Lung (tissue), 11 donors: ENCODE measurements at regions not wholly inside any gene's neighbourhood (a gene's known extent, or its start where the extent isn't known, plus 50 kb on each side); places are given as distances from the start of the nearest gene placed in this dataset.

ENCODE experiments used
- ATAC-seq: fragments of 200-7000 bp; cut with Tn5 transposase; one replicate; pipeline ENCODE4 v1.9.1; 2020; ENCODE audit warnings: moderate number of reproducible peaks; ENCODE audit not compliant: insufficient read depth, low FRiP score
- DNase-seq, 3 donors: peaks; one replicate each; pipeline ENCODE4 v3.0.0-alpha.2; 2013 to 2017
- H3K27ac ChIP-seq, 2 donors: one replicate each; pipeline ENCODE4 v1.5.1; 2013; ENCODE audit warnings: mild to moderate bottlenecking in 2 of 2, moderate library complexity in 2 of 2, control low read depth in 1 of 2, inconsistent platforms in 1 of 2, low read depth in 1 of 2, low read length in 1 of 2
- H3K27me3 ChIP-seq, 3 donors: one replicate each; pipeline ENCODE4 v1.5.1; 2013; ENCODE audit warnings: low read length in 2 of 3; ENCODE audit not compliant: control insufficient read depth in 3 of 3, insufficient read depth in 3 of 3
- H3K36me3 ChIP-seq, 4 donors: one replicate each; pipeline ENCODE4 v1.5.1; 2013; ENCODE audit warnings: low read length in 4 of 4, mild to moderate bottlenecking in 1 of 4, moderate library complexity in 1 of 4; ENCODE audit not compliant: control insufficient read depth in 4 of 4, insufficient read depth in 4 of 4
- H3K4me1 ChIP-seq, 5 donors: one replicate each; pipeline ENCODE4 v1.5.1; 2013; ENCODE audit warnings: low read length in 5 of 5, mild to moderate bottlenecking in 2 of 5, moderate library complexity in 1 of 5; ENCODE audit not compliant: control insufficient read depth in 5 of 5, insufficient read depth in 5 of 5
- H3K4me3 ChIP-seq: one replicate; pipeline ENCODE4 v1.5.1; 2013; ENCODE audit warnings: mild to moderate bottlenecking, control low read depth, moderate library complexity
- H3K9ac ChIP-seq, 2 donors: one replicate each; pipeline ENCODE4 v1.5.1; 2013; ENCODE audit warnings: low read length in 2 of 2, control low read depth in 1 of 2; ENCODE audit not compliant: insufficient read depth in 1 of 2
- H3K9me3 ChIP-seq, 4 donors: one replicate each; pipeline ENCODE4 v1.5.1; 2013; ENCODE audit warnings: low read length in 3 of 4, mild to moderate bottlenecking in 1 of 4, moderate library complexity in 1 of 4; ENCODE audit not compliant: control insufficient read depth in 4 of 4, insufficient read depth in 3 of 4
- CTCF ChIP-seq: IDR thresholded peaks from 2 replicates; pipeline ENCODE4 v1.5.1; 2012; ENCODE audit warnings: mild to moderate bottlenecking; ENCODE audit errors: control extremely low read depth, extremely low read depth
- WGBS, 2 donors: extraction: QIAGEN DNeasy Blood & Tissue Kit; methylation state at CpG; one replicate each; pipeline ENCODE4 v1.1.7; 2013; 5-methylcytosine and 5-hydroxymethylcytosine counted together
- donor health status: control.
- donor health status: control.
- donor health status: Bipolar disorder and iron deficiency.
- donor health status: healthy.
- donor health status: DM: yes; HTN: yes; CAD: no.

DNA sequence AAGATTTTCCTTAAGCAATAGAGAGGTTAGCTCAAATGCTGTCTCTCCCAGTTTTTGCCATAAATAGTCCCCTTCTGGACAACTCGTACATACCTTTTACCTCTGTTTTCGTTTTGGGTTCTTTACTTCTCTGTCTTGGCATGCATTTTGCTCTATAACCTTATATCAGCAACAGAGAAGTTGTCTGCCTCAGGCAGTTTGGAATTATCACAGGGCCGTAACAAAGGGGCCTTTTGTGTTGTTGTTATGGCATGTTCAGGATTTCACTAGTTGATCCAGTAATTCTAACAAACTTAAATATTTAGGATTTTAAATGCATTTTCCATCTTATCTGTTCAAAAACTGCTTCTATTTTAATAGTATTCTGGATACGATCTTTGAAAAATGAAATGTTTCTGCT is 259.8 kb downstream of the CD109 start:
- ATAC-seq (no peak), DNase-seq (no peak)
- Histone ChIP-seq H3K36me3 (no peaks in the 10 kb centered on the region), H3K4me1 (no peaks in the 10 kb centered on the region), H3K27ac (no peak overlapping the region), H3K9ac (no peak overlapping the region), H3K9me3 (no peaks in the 10 kb centered on the region), H3K27me3 (no peaks in the 10 kb centered on the region), H3K4me3 (no peak overlapping the region)
- TF ChIP-seq CTCF = no peak
- 73 to 89% methylated on average over 4 of the region's 4 CpGs for WGBS, 2 donors

DNA sequence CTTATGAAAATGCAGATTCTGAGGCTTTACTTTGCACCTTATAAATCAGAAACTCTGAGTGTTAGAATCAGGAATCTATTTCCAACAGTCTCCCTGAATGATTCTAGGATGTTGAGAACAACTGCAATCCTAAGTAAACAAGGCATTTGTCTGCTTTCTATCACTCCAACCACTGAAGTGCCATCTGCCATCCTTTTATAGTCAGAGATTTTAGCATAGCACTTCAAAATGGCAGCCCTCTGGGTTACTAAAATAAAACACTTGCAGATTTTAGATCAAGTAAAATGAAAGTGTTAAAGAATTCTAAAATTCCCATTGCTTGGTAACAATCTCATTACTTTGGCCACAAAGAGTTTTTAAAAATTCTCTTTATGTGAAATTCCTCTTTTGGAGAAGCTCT is 258.9 kb downstream of the CD109 start:
- H3K36me3 ChIP-seq = no peaks in the 10 kb centered on the region
- no peaks in the 10 kb centered on the region for H3K9me3 ChIP-seq
- ATAC-seq = no peak
- no peak for DNase-seq
- H3K27ac ChIP-seq = no peak overlapping the region
- H3K4me1 ChIP-seq = no peaks in the 10 kb centered on the region
- no peak for TF ChIP-seq CTCF
- H3K9ac ChIP-seq = no peak overlapping the region
- H3K4me3 ChIP-seq = no peak overlapping the region
- H3K27me3 ChIP-seq = no peaks in the 10 kb centered on the region

DNA sequence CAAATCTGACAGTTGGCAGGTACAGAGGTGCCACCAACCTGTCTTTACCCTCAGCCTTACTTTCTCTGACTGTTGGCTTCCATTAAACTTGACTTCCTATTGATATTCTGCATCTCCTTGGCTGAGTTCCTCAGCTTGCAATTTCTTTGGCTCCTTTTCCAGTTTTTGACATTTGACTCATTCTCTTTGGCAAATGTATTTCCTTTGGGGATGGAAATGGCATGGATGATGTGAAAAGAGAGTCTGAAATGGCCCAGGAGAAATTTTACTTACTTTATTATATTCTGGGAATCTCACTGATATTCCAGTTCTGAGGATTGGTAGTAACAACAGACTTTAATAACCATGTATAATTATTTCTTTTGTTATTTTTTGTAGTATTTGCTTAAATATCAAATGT is 255.2 kb downstream of the CD109 start:
- ATAC-seq = no peak

More for the DNA sequence above, 255.2 kb downstream of the CD109 start:
- peaks cover 0 to 6% (median 2%) of the 10 kb centered on the region in 4 donors for H3K9me3 ChIP-seq
- TF ChIP-seq CTCF = no peak
- H3K27ac ChIP-seq = no peak overlapping the region
- no peak overlapping the region for H3K9ac ChIP-seq
- no peaks in the 10 kb centered on the region for H3K27me3 ChIP-seq
- no peak overlapping the region for H3K4me3 ChIP-seq
- H3K4me1 ChIP-seq = no peaks in the 10 kb centered on the region
- no peaks in the 10 kb centered on the region for H3K36me3 ChIP-seq
- peak in 2 of 3 donors; percentile 8 to 14 for DNase-seq
